PC-9 (cell line): ENCODE measurements at regions not wholly inside any gene's neighbourhood (a gene's known extent, or its start where the extent isn't known, plus 50 kb on each side); places are given as distances from the start of the nearest gene placed in this dataset.
"Not testable (repeated sequence)": the region's sequence is repeated elsewhere in the genome, so short reads cannot be mapped to it uniquely, and the experiment has no call there.

Experiments
- EZH2 ChIP-seq: fragments of 200-600 bp; sonication (generic); IDR thresholded peaks from 2 replicates; pipeline ENCODE4 v1.8.0; 2017; ENCODE audit warnings: antibody characterized with exemption, low read depth
- TF ChIP-seq, protein P1 (sequence below): fragments of 200-600 bp; sonication (generic); conservative IDR thresholded peaks from 2 replicates; pipeline ENCODE4 v1.6.1; 2017; ENCODE audit warnings: mixed run types, antibody characterized with exemption, mild to moderate bottlenecking, moderate library complexity

DNA sequence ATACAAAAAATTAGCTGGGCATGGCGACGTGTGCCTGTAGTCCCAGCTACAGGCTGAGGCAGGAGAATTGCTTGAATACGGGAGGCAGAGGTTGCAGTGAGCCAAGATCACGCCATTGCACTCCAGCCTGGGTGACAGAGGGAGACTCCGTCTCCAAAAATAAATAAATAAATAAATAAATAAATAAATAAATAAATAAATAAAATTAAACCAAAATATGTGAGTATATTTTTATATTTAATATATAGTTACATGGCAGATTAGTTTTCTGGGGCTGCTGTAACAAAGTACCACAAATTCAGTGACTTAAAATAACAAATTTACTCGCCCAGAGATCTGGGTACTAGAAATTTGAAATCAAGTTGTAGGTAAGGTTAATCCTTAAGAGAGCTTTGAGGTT, 84.2 kb upstream of the ANXA10 start:
- TF ChIP-seq EZH2: not testable (repeated sequence)
- TF ChIP-seq, protein P1, sequence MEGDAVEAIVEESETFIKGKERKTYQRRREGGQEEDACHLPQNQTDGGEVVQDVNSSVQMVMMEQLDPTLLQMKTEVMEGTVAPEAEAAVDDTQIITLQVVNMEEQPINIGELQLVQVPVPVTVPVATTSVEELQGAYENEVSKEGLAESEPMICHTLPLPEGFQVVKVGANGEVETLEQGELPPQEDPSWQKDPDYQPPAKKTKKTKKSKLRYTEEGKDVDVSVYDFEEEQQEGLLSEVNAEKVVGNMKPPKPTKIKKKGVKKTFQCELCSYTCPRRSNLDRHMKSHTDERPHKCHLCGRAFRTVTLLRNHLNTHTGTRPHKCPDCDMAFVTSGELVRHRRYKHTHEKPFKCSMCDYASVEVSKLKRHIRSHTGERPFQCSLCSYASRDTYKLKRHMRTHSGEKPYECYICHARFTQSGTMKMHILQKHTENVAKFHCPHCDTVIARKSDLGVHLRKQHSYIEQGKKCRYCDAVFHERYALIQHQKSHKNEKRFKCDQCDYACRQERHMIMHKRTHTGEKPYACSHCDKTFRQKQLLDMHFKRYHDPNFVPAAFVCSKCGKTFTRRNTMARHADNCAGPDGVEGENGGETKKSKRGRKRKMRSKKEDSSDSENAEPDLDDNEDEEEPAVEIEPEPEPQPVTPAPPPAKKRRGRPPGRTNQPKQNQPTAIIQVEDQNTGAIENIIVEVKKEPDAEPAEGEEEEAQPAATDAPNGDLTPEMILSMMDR: not testable (repeated sequence)
